GM11168 (cell line): ENCODE measurements at regions not wholly inside any gene's neighbourhood (a gene's known extent, or its start where the extent isn't known, plus 50 kb on each side); places are given as distances from the start of the nearest gene placed in this dataset.
"Not testable (repeated sequence)": the region's sequence is repeated elsewhere in the genome, so short reads cannot be mapped to it uniquely, and the experiment has no call there.

Experiments
- in situ Hi-C: fragments of 300-500 bp; cut with MboI; formaldehyde crosslinking; loops from one replicate; pipeline ENCODE4 v1.12.0; 2022; ENCODE audit warnings: low sequenced_read_pairs; ENCODE audit not compliant: unreplicated experiment

DNA sequence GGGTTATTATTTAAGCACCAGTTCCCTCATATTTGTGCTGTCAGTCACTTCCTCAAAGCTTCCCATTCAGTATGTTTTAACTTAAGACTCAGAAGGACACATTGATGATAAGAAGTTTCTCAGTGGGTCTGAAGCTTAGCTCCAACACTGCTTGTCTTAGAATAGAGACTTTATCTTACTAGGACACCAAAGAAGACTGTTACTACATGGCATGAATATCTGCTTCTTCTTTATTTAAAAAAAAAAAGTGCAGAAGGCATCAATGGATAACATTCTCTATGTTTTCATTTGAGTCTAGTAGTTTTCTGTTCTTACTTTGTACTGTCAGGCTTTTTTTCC, 404.2 kb downstream of the DAD1 start:
- in situ Hi-C loops: no loop called here

DNA sequence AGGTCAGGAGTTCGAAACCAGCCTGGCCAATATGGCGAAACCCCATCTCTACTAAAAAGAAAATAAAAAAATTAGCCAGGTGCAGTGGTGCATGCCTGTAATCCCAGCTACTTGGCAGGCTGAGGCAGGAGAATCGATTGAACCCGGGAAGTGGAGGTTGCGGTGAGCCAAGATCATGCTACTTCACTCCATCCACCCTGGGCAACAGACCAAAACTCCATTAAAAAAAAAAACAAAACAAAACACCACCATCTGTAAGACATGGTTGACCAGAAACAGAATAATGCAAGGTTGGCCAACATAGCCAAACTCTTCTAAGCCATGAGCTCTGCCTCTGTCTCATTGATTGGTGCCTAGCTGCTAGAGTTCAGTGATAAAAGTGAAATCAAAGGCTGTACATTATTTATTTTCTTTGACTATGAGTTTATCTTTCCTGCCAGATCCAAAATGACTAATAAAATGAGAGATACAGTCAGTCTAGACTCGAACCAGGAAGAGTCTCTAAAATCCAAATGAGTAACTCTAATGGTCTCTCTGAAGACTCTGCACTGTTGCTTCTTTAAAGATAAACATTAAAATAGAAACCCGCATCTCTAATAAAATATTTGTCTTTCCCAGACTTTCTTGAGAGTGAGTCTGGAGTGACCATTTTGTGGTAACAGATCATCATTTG, 404.7 kb downstream of the DAD1 start:
- in situ Hi-C loops: no loop called here

DNA sequence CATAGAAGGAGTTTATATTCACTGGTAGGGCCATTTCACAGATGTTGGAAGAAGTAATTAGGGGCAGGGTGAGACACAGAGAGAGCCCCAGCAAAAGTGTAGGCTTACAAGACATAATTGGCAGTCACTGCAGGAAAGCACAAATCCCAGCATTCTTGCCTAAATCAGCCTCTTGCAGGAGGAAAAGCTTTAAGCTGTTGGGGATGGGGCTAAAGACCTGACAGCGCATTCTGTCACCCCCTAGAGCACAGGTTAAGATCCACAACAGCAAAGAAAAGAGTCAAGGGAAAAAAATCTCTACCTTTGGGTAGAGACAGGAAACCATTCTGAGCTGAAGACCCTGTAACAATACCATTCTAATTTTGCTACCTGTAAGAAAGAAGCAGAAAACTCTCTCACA, 409.0 kb downstream of the DAD1 start:
- in situ Hi-C loops: no loop called here

DNA sequence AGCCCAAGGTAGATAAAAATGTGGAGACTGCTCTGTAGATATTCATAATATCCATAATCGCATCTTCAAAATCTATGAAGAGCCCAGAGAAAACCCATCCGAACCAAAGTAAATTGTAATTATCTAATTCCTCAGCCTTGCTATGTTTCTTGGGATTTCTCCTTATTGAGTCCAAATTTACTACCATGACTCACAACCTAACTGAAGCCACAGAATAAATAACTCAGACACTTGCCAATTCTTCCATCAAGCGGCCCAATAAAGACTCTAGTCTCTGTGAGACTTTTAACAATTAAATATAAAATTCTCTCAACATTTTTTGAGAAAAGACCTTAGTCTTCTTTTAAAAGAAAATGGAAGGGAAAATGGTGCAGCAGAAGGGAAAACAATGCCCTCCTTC, 409.8 kb downstream of the DAD1 start:
- in situ Hi-C loops: no loop called here

DNA sequence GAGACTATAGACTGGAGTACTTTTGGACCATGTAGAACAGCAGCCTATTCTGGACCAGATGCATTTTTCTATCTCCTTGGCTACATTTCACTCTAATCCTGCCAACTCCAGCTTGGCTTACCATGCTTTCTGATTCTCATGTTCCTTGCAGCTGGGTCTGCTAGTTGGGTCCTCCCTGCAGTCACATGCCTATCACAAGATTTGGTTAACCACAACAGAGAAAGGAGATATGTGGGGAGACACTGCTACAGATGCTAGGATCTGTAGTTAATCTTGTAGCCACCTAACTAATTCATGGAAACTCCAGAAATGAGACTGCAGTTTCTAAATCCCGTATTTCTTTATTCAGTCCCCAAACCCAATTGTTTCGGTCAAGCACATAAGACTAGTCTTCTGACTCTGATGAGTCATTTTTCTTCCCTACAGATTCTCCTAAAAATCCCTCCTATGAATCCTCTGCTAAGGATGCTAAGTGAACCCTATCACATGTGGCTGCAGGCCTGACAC, 410.6 kb downstream of the DAD1 start:
- in situ Hi-C loops: no loop called here

DNA sequence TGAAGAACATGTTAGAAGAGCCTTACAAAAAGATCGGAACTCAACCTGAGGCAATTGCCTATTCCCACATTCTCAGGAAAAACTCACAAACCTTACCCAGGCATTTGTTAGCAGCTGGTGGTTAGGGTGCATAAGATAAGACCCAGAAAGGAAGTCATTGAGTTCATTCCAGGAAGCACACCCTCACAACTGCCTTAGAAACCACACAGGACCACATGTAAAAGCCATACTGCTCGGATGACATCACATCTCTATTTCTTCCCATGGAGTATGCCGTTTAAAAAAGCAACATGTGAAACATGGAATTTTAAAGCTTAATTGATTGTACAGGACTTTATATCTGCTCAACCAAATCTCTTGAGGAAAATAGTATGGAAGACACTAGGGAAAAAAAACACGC, 411.2 kb downstream of the DAD1 start:
- in situ Hi-C loops: no loop called here

DNA sequence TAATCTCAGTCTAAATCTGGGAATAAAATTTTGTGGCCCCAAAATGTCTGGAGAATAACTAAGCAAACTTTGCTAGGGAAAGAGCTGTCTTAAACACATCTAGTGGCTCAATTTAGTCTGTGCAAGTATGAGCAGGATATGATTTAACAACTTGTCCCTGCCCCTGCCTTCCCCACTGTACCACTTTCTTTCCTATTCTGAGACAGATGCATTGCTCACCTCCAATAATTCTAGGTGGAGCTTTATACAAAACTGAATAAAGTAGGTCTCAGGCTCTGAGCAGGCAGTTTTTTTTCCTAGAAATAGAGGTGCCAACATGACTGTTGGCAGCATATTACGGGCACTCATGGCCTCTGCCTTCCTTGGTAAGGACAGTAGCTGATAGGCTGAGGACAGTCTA, 412.1 kb downstream of the DAD1 start:
- in situ Hi-C loops: no loop called here

DNA sequence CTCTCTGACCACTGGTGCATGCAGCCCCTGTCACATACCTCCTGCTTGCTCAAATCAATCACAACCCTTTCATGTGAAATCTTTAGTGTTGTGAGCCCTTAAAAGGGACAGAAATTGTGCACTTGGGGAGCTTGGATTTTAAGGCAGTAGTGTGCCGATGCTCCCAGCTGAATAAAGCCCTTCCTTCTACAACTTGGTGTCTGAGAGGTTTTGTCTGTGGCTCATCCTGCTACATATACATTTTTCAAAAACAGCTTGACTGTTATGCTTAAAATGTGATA, 413.8 kb downstream of the DAD1 start:
- in situ Hi-C loops: not testable (repeated sequence)

DNA sequence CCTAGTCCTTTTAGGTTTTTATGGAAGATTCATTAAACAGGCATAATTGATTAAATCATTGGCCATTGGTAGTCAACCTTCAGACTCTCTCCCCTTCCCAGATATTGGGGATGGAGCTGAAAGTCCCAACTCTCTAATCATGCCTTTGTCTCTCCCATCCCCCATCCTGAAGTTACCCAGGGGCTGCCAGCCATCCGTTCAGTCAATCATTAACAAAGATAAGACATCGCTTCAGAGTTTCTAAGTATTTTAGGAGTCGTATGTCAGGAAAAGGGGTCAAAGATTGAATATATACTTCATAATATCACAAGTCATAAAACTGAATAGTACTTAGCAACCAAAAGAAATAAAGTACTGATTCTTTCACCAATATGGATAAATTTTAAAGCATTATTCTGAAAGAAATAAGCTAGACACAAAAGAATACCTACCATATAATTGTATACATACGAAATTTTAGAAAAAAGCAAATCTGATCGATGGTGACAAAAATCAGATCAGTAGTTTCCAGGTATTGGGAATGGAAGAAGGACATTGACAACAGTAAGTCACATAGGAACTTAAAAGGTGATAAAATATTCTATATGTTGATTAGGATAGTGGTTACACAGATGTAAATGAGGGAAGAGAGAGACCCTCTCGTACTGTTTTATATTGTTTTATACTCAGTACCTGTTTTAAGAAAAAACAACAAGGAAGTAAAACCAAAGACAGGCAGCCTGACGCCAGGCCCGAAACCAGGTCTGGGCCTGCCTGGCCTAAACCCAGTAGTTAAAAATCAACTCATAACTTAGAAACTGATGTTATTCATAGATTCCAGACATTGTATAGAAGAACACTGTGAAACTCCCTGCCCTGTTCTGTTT, 414.4 kb downstream of the DAD1 start:
- in situ Hi-C loops: no loop called here

DNA sequence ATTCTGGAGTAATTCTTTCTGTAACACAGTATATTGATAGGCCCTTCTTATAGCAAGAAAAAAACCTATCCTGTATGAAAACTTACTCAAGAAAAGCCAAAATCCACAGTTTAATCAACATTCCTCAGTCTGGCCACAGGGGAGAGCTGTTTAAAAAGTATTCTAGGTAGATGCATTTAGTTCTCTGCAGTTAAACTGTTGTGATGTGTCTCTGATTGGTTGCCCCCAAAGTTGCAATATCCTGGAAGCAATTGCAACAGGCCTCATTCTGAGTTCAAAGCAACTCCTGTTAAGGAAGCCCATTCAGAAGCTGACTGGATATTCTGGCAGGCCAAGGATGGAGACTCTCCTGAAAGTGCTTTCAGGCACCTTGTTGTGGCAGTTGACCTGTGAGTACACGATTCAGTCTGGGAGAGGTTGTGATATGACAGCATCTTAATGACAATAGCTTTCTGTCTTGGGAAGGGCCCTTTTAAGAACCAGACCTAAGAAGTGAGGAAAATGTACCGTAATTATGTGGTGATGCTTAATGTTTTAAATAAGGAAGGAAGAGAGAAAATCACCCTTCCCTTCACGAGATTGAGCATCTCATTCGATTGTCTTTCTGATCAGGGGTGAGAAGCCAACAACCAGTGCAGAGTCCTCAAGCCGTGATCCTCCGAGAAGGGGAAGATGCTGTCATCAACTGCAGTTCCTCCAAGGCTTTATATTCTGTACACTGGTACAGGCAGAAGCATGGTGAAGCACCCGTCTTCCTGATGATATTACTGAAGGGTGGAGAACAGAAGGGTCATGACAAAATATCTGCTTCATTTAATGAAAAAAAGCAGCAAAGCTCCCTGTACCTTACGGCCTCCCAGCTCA, 420.7 kb downstream of the DAD1 start:
- in situ Hi-C loops: no loop called here

DNA sequence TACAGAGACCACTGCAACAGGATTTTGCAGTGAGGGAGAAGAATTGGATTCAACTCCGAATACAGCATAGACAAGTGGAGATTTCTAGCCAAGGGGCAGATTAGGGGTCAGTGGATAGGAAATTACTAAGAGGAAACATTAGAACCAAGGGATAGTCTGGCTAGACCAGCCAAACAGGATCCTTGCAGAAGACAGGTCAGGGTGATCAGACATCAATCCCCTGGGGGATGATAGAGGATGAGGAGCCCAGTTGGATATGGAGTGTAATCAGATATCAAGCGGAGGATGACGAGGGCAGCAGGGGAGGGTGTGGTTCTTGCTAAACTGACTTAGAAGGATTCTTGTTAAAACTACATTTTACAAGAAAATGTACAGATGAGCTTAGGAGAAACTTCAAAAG, 424.4 kb downstream of the DAD1 start:
- in situ Hi-C loops: no loop called here

DNA sequence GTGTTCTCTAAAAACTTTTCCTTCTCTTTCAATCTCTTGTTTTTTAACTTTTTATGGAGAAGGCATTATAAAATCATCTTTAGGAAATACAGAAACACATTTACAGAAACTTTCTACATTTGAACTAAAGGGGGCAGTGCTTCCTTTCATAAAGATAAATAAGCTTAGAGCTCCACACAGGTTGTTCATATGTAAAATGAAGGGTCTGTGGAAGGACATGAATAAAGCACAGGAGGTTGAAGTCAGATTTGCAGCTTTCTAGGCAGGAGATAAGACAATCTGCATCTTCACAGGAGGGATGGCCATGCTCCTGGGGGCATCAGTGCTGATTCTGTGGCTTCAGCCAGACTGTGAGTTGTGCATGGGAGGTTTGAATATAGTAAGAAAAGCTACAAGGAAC, 426.0 kb downstream of the DAD1 start:
- in situ Hi-C loops: no loop called here

DNA sequence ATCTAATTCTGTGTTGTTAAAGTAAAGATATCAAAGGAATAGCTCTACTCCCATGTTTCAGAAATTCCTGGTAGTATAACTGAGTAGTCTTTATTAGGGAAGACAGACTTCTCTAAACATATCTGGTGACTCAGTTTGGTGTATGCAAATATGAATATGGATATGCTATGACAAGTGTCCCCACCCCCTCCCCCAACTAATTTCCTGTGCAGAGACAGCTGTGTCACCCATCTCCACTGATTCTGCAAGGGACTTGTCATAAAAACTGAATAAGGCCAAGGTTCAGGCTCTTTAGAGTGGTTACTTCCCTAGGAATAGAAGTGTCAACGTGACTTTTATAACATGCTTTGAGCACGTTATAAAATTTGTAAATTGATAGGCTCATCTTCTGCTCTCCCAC, 429.1 kb downstream of the DAD1 start:
- in situ Hi-C loops: no loop called here

DNA sequence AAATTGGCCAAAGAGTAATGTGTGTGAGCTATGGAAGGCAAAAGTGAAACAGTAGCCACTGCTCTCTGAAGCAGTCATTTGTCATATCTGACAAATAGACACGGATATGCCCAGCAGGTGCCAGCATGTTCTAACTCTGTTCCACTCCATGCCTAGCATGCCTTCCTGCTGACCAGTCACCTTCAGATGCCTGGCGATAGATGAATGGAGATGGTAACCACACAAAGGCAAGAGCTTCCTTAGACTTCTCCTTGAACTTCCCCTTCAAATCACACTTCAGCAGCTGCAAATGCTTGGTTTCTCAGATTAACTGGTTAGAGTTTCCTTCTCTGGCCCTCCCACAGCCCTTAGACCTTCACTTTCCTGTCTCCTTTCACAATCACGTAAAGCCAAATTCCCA, 429.9 kb downstream of the DAD1 start:
- in situ Hi-C loops: no loop called here

DNA sequence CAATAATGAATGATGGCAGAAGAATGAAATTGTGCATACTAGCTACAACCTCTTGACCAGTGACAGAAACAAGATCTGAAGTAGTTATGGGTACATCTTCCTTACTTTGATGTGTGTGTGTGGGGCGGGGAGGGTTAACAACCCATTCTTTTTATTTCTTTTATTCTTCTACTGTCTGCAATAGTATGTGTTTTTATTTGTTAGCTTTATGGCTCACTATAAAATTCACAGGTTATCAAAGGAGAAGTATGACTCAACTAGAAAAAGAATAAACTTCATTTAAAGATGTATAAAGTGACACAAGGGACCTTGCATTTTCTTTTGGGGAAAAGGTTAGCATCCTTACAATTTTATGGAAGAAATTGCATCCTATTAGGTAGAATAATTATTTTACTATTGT, 430.5 kb downstream of the DAD1 start:
- in situ Hi-C loops: no loop called here

DNA sequence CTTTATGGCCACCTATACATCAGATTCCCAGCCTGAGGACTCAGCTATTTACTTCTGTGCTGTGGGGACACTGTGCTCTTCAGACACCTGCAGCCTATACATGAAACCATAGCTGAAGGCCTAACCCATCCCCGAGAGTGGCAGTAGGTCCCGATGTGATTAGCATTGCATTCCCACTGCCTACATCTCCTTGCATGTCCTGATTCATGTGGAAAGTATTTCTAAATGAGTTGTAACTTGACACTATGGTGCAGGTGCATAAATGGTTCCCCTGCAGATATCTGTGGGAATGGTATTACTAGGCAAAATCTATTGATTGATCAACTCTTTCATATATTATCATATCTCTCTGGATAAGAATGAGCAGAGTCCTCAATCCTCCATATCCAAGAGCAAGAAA, 433.5 kb downstream of the DAD1 start:
- in situ Hi-C loops: no loop called here

DNA sequence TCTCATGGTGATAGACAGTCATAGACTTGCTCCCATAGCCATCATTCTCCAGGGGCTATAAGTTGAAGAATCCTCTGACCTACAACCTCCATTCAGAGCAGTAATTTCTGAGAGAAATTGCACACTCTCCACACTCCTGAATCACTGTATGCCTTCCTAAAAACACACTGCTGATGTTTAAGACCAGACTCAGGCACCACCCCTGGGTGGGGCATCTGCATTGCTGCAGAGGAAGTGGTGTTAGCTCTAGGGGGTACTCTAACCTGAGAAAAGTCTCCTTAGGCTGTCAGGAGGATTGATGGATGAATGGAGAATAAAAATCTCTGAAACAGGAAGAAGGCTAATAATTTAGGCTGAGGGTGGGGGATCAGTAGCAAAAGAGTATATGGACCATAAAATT, 436.1 kb downstream of the DAD1 start:
- in situ Hi-C loops: no loop called here

DNA sequence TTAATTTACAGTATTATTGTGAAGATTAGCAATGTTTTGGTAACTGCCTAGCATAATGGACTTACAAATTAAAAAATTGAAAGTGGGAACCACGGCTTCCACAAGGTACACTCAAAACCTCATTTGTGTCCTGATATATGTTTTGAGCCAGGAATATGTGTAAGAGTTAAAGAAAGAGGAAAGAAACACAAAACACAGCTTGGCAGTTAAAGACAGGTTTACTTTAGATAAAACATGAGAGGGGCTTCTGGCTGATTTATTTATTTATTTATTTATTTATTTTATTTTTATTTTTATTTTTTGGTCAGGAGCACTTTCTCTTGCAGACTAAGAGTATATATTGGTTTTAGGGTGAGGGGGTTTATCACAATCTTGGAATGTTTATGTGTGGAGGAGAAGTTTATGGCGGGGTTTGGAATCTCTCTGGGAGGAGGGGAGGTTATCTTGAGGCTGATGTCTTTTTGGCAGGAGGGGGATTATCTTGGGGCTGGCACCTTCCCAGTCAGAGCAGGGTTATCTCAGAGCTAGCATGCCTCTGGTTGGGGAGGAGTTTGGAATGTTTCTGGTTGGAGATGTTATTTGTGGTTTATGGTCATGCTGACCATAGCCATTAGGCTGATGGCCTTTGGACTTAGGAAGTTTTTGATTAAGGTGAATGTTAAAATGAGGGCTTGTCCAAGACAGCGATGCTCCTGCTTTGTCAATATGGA, 436.7 kb downstream of the DAD1 start:
- in situ Hi-C loops: no loop called here

DNA sequence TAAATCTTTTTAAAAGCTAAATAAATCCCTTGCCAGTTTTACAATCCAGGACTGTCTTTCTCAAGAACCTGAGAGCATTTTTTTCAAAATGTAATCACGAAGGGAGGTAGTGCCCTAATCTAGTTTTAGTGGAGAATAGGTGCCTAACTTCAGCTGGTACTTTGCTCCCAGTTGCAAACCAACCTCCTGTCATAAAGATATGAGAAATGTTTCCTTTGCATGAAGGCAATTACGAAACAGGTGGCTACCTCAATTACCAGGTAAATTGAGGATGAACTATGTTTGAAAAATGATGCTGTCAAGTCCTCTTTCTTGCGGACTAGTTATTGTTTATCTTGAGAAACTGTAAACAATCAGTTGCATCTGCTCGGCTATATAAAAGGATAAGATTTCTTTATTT, 437.9 kb downstream of the DAD1 start:
- in situ Hi-C loops: no loop called here

DNA sequence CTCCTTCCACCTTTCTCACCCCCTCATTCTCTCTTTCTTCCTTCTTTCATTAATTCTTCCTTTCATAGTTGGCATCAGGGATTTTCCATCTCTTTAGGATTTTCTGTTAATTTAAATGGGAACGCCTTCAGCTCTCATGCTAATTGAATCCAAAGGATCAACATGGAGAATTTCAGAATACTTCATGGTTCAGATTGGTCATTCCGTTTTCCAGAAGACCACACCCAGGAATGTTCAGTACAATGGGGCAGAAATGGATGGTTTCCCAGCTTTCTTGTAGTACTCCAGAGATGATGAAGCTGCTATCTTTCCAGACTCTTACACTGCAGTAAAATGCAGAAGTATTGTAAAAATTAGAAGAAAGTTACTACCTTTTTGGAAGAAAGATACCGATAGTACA, 440.0 kb downstream of the DAD1 start:
- in situ Hi-C loops: no loop called here

DNA sequence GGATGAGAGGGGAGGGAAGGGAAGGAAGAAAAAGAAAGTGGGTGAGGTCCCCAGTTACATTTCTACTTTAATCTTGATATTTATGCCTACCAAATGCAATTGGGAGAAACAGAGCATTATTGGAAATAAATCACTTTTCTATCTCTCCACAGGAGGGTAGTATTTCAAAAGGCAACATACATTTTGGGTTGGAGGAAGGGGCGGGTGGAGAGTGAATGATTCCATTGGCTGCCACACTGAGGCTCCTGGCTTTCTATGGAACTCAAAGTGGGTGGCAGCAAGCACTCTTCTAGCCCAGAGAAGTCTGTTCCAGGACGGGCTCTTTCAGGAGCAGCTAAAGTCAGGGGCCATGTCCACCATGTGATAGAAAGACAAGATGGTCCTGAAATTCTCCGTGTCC, 441.3 kb downstream of the DAD1 start:
- in situ Hi-C loops: no loop called here
